Upper lobe of right lung (tissue), 1 donor: ENCODE measurements at regions not wholly inside any gene's neighbourhood (a gene's known extent, or its start where the extent isn't known, plus 50 kb on each side); places are given as distances from the start of the nearest gene placed in this dataset.
"Not testable (repeated sequence)": the region's sequence is repeated elsewhere in the genome, so short reads cannot be mapped to it uniquely, and the experiment has no call there.

ENCODE experiments used
- ATAC-seq: fragments of 200-7000 bp; cut with Tn5 transposase; one replicate; pipeline ENCODE4 v1.9.1; 2020; ENCODE audit warnings: mild to moderate bottlenecking, moderate library complexity
- DNase-seq: peaks from one replicate; pipeline ENCODE4 v3.0.0-alpha.2; 2020
- H3K27ac ChIP-seq: fragments of 200-600 bp; one replicate; pipeline ENCODE4 v1.8.0; 2022
- H3K27me3 ChIP-seq: fragments of 200-600 bp; one replicate; pipeline ENCODE4 v1.8.0; 2022; ENCODE audit warnings: mild to moderate bottlenecking
- H3K36me3 ChIP-seq: fragments of 200-600 bp; one replicate; pipeline ENCODE4 v1.8.0; 2022
- H3K4me1 ChIP-seq: fragments of 200-600 bp; one replicate; pipeline ENCODE4 v1.8.0; 2022
- H3K4me3 ChIP-seq: fragments of 200-600 bp; one replicate; pipeline ENCODE4 v1.8.0; 2022; ENCODE audit warnings: mild to moderate bottlenecking
- H3K9me3 ChIP-seq: fragments of 200-600 bp; one replicate; pipeline ENCODE4 v1.8.0; 2022
- intact Hi-C: fragments of 100-400 bp; cut with DNase I; formaldehyde crosslinking; loops from one replicate; pipeline ENCODE4 v1.11.0; 2022
- TF ChIP-seq, protein P1 (sequence below): fragments of 200-600 bp; IDR thresholded peaks from one replicate; pipeline ENCODE4 v1.8.0; 2022; ENCODE audit warnings: antibody characterized with exemption
- donor health status: DM: no; HTN: yes; CAD: no; lungs with severe emphysema.

DNA sequence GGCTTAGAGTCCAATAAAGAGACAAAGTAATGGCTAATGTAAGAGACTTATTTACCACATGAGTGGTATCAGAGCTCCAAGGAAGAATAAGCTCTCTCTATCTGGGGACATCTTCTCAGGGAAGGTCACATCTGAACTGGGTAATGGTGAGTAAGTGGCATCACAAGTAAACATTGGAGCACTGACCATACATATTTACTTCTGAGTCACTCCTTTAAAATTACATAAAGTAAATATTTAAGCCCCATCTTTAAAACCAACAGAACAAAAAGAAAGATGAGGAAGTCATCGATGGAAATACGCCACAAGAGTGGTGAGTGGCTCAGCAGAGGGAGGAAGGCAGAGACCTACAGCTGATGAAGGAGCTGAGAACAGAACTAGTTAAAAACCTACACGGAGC lies 159.9 kb downstream of the DUSP6 start:
- no peaks in the 10 kb centered on the region for H3K4me1 ChIP-seq
- no peak overlapping the region for H3K4me3 ChIP-seq
- no peak overlapping the region for H3K27ac ChIP-seq
- DNase-seq (no peak), ATAC-seq (no peak)
- intact Hi-C loops, result no loop called here
- TF ChIP-seq, protein P1, sequence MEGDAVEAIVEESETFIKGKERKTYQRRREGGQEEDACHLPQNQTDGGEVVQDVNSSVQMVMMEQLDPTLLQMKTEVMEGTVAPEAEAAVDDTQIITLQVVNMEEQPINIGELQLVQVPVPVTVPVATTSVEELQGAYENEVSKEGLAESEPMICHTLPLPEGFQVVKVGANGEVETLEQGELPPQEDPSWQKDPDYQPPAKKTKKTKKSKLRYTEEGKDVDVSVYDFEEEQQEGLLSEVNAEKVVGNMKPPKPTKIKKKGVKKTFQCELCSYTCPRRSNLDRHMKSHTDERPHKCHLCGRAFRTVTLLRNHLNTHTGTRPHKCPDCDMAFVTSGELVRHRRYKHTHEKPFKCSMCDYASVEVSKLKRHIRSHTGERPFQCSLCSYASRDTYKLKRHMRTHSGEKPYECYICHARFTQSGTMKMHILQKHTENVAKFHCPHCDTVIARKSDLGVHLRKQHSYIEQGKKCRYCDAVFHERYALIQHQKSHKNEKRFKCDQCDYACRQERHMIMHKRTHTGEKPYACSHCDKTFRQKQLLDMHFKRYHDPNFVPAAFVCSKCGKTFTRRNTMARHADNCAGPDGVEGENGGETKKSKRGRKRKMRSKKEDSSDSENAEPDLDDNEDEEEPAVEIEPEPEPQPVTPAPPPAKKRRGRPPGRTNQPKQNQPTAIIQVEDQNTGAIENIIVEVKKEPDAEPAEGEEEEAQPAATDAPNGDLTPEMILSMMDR, result no peak
- peaks cover 19% of the 10 kb centered on the region for H3K9me3 ChIP-seq
- H3K36me3 ChIP-seq, result no peaks in the 10 kb centered on the region
- H3K27me3 ChIP-seq, result no peaks in the 10 kb centered on the region

DNA sequence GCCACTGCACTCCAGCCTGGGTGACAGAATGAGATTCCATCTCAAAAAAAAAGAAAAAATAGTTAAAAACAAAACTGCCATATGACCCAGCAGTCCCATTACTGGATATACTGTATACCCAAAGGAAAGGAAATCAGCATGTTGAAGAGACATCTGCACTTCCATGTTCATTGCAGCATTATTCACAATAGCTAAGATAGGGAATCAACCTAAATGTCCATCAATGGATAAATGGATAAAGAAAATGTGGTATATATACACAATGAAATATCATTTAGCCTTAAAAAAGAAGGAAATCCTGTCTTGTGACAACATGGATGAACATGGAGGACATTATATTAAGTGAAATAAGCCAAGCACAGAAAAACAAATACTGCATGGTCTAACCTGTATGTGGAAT lies 160.7 kb downstream of the DUSP6 start:
- H3K4me3 ChIP-seq, DNase-seq, H3K27me3 ChIP-seq, ATAC-seq, H3K4me1 ChIP-seq, intact Hi-C loops, H3K36me3 ChIP-seq, H3K27ac ChIP-seq: not testable (repeated sequence)
- H3K9me3 ChIP-seq, result peaks cover 19% of the 10 kb centered on the region

DNA sequence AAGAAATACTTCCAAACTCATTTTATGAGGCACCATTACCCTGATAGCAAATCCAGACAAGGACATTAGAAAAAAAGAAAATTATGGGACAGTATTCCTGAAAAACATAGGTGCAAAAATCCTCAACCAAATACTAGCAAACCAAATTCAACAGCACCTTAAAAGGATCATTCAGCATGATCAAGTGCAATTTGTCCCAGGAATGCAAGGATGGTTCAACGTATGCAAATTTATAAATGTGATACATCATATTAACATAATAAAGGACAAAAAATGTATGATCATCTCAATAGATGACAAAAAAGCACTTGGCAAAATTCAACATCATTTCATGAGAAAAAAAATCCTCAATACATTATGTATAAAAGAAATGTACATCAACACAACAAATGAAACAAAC lies 162.9 kb downstream of the DUSP6 start:
- DNase-seq, result no peak
- TF ChIP-seq, protein P1, result no peak
- intact Hi-C loops, result no loop called here
- no peaks in the 10 kb centered on the region for H3K36me3 ChIP-seq
- no peaks in the 10 kb centered on the region for H3K27me3 ChIP-seq
- peaks cover 19% of the 10 kb centered on the region for H3K9me3 ChIP-seq
- H3K4me1 ChIP-seq, result no peaks in the 10 kb centered on the region
- H3K27ac ChIP-seq, result no peak overlapping the region
- H3K4me3 ChIP-seq, result no peak overlapping the region
- ATAC-seq, result no peak

DNA sequence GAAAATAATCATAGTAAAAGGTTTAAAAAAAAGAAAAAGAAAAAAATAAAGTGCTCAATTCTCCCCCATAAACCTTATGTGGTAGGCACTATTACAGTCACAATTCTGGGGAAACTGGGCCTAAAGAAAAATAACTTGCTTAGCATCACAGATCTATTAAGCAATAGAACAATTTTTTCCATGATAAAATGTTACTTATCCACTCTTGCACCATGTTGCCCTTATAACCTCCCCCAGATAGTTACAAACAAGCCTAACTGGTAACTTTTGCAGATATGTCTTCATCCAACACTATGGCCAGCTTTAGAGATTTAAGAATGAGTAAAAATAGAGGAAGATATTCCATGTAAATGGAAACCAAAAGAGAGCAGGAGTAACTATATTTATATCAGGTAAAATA lies 164.8 kb downstream of the DUSP6 start:
- intact Hi-C loops, result no loop called here
- Histone ChIP-seq H3K9me3 (peaks cover 19% of the 10 kb centered on the region), H3K4me3 (no peak overlapping the region), H3K27me3 (no peaks in the 10 kb centered on the region), H3K27ac (no peak overlapping the region), H3K4me1 (no peaks in the 10 kb centered on the region), H3K36me3 (no peaks in the 10 kb centered on the region)
- no peak for DNase-seq
- ATAC-seq, result no peak
- TF ChIP-seq, protein P1, result no peak

DNA sequence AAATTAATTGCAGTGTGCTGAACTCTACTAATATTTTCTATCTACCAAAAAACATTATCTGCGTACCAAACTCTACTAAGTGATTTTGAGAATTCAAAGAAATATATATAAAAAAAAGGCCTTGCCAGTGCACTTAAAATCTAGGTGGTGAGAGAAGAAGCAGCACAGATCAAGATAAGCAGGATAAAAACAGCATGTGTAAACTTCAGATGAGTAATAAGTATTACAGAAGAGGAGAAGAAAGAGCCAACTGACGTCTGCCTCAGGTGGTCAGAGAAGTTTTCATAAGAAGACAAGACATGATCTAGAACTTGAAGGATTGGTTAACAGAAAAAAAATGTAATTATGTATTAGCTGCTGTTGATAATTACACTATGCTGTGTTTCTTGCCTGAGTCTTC lies 166.4 kb downstream of the DUSP6 start:
- intact Hi-C loops, result no loop called here
- no peaks in the 10 kb centered on the region for H3K27me3 ChIP-seq

DNA sequence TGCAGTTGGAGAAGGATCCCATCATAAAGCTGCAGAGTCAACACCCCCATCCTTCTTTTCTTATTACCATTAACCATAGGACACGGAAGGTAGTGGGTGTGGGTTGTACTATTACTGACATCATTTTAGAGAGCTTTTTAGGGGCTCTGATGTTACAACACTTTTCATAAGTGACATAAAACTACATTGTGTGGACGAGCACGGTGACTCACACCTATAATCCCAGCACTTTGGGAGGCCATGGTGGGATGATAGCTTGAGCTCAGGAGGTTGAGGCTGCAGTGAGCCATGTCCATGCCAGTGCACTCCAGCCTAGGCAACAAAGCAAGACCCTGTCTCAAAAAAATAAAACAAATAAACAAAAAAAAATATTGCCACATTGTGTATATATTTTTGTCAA lies 167.1 kb downstream of the DUSP6 start:
- Histone ChIP-seq H3K36me3 (no peaks in the 10 kb centered on the region), H3K27ac (no peak overlapping the region), H3K4me3 (no peak overlapping the region), H3K27me3 (no peaks in the 10 kb centered on the region), H3K4me1 (peaks cover 6% of the 10 kb centered on the region), H3K9me3 (peaks cover 16% of the 10 kb centered on the region)
- no peak for DNase-seq
- no peak for ATAC-seq
- TF ChIP-seq, protein P1, result no peak
- intact Hi-C loops, result no loop called here

More for the DNA sequence above, 166.4 kb downstream of the DUSP6 start:
- Histone ChIP-seq H3K36me3 (no peaks in the 10 kb centered on the region), H3K27ac (no peak overlapping the region), H3K4me1 (peaks cover under 1% of the 10 kb centered on the region), H3K9me3 (peaks cover 19% of the 10 kb centered on the region), H3K4me3 (no peak overlapping the region)
- DNase-seq, result no peak
- no peak for ATAC-seq
- TF ChIP-seq, protein P1, result no peak
